ENCODE measurements at regions not wholly inside any gene's neighbourhood (a gene's known extent, or its start where the extent isn't known, plus 50 kb on each side); places are given as distances from the start of the nearest gene placed in this dataset.
"Not testable (repeated sequence)": the region's sequence is repeated elsewhere in the genome, so short reads cannot be mapped to it uniquely, and the experiment has no call there.

GRCh38 chr10:108336836-108337235 is 1172.3 kb upstream of the SORCS1 start:
- no peak for DNase-seq (ENCODE audit: low read depth in 4 of 4, low spot score in 2 of 4)

DNA sequence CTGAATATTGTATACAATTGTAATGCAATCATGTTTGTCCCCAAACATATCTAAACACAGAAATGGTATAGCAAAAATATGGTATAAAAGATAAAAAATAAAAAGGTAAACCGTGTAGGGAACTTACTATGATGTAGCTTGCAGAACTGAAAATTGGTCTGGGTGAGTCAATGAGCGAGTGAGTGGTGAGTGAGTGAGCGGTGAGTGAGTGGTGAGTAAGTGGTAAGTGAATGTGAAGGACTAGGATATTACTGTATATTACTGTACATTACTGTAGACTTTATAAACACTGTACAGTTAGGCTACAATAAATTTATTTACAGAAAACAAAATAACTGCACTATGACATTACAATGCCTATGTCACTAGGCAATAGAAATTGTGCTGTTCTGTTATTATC is 1163.2 kb upstream of the SORCS1 start:
- no peak for DNase-seq (ENCODE audit: low read depth in 4 of 4, low spot score in 2 of 4)

GRCh38 chr10:108323274-108323798 is 1158.8 kb upstream of the SORCS1 start:
- DNase-seq (ENCODE audit: low read depth in 4 of 4, low spot score in 2 of 4): no peak

DNA sequence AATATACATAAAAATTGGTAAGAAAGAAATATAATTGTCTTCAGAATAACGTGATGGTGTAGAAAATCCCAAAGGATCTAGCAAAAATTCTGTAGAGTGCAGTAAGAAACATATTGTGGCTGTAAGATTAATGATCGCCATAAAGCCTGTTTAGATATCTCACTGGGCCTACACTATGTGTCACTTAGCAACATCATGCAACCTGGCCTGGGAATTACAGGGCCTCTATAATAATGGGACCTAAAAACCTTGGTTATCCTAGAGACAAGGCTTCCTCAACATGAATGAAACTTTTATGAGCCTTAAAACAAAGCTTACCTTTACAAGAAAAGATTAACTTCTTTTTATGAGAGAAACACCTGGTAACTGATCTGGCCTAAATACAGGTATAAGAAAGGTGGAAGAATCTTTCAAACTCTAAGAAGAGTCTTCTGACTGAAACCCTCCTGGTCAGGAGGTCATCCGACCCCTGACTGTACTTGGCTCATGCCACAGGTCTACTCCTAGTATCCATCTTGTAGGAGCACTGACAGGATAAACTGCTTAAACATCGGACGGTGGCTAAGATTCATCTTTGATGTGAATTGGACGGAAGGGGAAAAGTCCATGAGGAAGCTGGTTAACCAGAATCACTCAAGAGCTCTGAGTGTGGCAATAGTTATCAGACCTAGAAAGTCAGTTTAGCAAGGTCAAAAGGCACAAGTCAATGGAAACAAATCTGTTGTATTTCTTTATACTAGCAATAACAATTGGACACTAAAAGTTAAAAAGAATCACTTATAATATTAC is 1155.1 kb upstream of the SORCS1 start:
- no peak for DNase-seq (ENCODE audit: low read depth in 4 of 4, low spot score in 2 of 4)

DNA sequence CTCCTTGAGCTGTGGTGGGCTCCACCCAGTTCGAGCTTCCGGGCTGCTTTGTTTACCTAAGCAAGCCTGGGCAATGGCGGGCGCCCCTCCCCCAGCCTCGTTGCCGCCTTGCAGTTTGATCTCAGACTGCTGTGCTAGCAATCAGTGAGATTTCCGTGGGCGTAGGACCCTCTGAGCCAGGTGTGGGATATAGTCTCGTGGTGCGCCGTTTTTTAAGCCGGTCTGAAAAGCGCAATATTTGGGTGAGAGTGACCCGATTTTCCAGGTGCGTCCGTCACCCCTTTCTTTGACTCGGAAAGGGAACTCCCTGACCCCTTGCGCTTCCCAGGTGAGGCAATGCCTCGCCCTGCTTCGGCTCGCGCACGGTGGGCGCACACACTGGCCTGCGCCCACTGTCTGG is 1151.1 kb upstream of the SORCS1 start:
- DNase-seq (ENCODE audit: low read depth in 4 of 4, low spot score in 2 of 4): not testable (repeated sequence)

DNA sequence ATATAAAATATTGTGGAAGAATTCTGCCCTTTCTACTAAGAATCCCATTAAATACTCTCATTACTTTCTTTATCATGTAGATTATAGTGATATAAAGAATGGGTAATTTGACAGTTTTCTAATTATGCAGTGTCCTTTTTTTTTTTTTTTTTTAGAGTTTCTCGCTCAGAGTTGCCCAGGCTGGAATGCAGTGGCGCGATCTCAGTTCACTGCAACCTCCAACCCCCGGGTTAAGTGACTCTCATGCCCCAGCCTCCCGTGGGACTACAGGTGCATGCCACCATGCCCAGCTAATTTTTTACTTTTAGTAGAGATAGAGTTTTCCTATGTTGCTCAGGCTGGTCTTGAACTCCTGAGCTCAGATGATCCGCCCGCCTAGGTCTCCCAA is 1143.4 kb upstream of the SORCS1 start:
- no peak for DNase-seq (ENCODE audit: low read depth in 4 of 4, low spot score in 2 of 4)

DNA sequence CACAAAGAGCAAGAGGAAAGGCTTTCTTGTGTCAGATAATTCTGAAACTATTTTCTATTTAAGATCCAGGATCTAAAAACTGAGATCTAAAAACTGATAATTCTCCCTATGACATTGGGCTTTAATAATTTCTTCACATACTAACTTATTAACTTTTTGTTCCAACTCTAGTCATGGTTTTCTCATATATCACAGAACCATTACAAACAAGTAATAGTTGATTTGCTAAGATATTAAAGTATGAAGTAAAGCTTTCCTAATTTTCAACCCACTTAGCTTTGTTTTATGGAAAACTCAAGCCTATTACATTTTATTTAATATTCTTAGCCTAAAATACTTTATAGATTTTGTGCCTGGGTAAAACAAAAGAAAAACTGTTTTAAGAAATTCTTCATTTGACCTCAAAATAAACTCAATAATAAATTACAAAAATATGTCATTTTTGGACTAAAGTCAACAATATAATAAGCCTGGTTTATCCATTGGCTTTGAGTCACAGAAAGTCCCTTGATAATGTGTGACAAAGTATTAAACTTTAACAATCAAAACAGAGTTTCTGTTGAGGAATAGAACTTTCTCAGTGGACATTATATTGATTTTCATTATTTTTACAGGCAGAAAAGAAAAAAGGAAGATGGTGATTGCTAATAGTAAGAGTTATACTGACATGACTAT is 1142.9 kb upstream of the SORCS1 start:
- DNase-seq (ENCODE audit: low read depth in 4 of 4, low spot score in 2 of 4): no peak

- no peak for DNase-seq (ENCODE audit: low read depth in 4 of 4, low spot score in 2 of 4)
Measured at GRCh38 chr10:108303149-108303548, 1138.6 kb upstream of the SORCS1 start.

GRCh38 chr10:108301002-108301401 is 1136.5 kb upstream of the SORCS1 start:
- no peak for DNase-seq (ENCODE audit: low read depth in 4 of 4, low spot score in 2 of 4)

- no peak for DNase-seq (ENCODE audit: low read depth in 4 of 4, low spot score in 2 of 4)
Measured at GRCh38 chr10:108290823-108291222, 1126.3 kb upstream of the SORCS1 start.

GRCh38 chr10:108275895-108276685 is 1111.6 kb upstream of the SORCS1 start:
- no peak for DNase-seq (ENCODE audit: low read depth in 4 of 4, low spot score in 2 of 4)

- DNase-seq (ENCODE audit: low read depth in 4 of 4, low spot score in 2 of 4): no peak
Measured at GRCh38 chr10:108260383-108260906, 1095.9 kb upstream of the SORCS1 start.

GRCh38 chr10:108254089-108254488 is 1089.6 kb upstream of the SORCS1 start:
- no peak for DNase-seq (ENCODE audit: low read depth in 4 of 4, low spot score in 2 of 4)

DNA sequence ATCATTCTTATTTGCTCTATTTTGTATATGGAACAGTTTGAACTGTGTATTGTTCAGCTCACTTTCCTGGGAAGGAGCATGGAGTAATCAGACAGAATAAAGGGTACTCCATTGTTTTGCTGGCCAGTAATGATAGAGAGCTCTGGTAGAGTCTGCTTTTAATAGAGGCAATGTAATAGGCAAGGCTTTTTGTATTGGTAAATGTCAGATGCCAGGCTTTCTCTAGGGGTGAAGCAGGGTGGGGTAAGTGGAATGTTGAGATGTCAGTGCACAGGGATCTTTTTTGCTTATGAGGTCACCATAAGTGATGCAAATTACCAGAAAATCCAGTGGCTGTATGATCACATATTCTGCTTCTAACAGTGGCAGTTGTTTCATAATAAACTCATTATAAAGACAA is 1088.3 kb upstream of the SORCS1 start:
- DNase-seq (ENCODE audit: low read depth in 4 of 4, low spot score in 2 of 4): no peak

DNA sequence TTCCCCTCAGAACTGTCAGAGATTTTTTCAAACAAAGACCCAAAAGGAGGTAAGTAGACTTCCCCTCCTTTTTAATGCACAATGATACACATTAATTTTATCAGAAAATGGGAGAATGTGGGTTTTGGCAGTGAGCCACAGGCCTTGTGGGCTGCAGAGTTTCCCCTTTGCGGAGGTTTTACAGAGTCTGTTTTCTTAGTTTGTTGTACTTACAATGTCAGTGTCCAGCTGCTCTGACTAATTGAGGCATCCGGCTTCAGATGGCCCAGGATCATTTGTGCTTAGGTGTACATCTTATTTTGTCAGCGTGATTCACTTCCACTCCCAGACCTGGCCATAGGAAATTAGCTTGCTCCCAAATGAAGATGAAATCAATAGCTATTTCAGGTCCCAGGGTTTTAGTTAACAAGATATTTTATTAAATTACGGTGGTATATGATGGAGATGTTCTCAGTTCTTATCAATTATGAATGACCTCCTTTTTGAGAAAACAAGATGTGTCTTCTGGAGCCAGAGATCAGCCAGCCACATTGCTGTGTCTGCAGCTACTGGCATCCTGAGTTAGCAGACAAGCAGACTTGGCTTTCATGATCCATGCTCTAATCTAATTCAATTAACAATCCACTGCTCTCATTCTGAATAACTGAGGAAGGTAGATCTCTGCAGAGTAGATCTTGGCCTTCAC is 1086.6 kb upstream of the SORCS1 start:
- DNase-seq (ENCODE audit: low read depth in 4 of 4, low spot score in 2 of 4): no peak

DNA sequence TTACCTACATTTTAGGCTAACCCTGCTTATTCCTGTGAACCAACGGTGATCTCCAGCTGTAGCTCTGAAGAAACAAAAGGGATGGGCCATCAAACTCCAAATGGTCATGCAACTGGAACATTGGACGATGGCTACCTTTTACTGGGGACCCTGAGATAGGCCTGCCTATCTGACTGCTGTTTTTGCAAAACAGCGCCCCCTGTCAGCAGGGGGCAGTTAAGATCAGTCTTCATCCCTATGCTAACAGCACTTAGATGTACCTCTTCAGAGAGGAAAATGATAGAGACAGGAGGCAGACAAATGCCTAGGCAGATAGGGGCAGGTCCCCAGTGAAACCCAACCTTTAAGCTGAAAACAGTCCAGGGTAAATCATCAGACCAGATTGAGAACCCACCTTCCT is 1085.4 kb upstream of the SORCS1 start:
- no peak for DNase-seq (ENCODE audit: low read depth in 4 of 4, low spot score in 2 of 4)

DNA sequence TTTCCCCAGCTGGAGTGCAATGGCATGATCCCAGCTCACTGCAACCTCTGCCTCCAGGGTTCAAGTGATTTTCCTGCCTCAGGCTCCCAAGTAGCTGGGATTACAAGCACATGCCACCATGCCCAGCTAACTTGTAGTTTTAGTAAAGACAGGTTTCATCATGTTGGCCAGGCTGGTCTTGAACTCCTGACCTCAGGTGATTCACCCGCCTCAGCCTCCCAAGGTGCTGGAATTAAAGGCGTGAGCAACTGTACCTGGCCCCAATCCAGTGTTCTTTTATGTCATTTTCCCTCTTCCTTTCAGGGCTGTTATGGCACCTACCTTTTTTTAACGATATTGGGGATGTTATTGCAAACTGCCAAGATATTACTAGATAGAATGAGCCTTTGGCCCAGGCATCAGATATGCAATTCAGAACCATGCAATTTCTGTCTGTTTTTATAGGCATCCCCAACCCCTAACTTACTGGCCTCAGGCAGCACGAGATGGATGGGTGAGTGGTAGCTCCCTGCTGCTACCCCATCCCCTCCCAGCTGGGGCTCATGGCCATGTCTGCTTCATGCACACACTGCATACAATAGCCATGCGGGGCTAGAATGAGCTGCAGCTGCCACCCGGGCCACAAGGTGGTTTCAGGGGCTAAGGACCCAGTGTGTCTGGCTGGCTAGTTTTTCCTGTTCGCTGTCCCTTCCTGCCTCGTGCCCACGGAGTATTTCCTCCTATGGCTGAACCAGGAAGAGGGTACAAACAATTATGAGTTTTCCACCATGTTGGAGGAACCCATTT is 1080.1 kb upstream of the SORCS1 start:
- no peak for DNase-seq (ENCODE audit: low read depth in 4 of 4, low spot score in 2 of 4)

- DNase-seq (ENCODE audit: low read depth in 4 of 4, low spot score in 2 of 4): no peak
Measured at GRCh38 chr10:108241166-108241565, 1076.7 kb upstream of the SORCS1 start.

- no peak for DNase-seq (ENCODE audit: low read depth in 4 of 4, low spot score in 2 of 4)
Measured at GRCh38 chr10:108238261-108238660, 1073.8 kb upstream of the SORCS1 start.

Measured in left renal cortex interstitium (tissue), 4 donors.